UCSD-AML1 (cell line): ENCODE measurements at regions not wholly inside any gene's neighbourhood (a gene's known extent, or its start where the extent isn't known, plus 50 kb on each side); places are given as distances from the start of the nearest gene placed in this dataset.

ENCODE experiments used
- DNase-seq: peaks from one replicate; lab custom pipeline; 2025; ENCODE audit not compliant: unreplicated experiment; lab: John Stamatoyannopoulos, UW

DNA sequence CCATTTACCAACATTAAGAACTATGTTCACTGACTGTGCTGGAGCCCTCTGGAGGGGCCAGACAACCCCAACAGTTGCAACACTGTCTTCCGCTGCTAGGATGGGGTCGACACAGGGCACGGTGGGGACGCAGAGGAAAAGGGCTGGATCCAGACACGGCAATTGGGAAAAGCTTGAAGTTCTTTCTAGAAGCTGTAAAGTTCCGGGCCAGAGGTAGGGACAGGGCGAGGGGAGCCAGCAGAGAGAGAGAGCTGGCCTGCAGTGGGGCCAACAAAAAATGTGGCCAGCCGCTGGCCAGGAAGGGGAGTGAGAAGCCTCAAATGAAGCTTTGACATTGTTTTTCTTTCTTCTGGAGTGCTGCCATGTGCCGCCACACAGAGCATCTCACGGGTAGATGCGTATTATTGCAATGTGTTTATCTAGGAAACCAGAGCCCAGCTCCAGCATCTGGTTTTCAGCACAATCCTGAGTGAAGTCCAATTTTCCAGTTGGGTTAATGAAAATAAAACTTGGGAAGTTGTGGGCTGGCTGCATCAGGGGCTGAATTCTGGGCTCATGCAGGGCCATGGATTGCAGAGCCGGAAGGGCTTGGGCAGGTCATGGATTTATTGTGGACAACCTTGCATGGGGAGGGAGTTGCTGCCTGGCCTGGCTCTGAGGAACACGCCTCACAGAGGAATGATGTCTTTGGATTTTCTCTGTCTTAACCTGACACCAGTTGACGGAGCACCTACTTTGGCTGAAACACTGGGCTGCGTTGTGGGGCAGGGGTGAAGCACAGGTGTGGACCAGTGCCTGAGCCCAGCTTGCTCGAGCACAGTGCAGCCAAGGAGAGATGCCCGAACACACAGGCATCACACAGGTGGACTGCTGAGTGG lies 67.6 kb upstream of the AMPD3 start:
- DNase-seq = no peak

- no peak for DNase-seq
Observed at GRCh38 chr11:10388101-10388500, 67.0 kb upstream of the AMPD3 start.

GRCh38 chr11:10388574-10388973 lies 66.5 kb upstream of the AMPD3 start:
- no peak for DNase-seq

- DNase-seq = no peak
Observed at GRCh38 chr11:10390375-10390774, 64.7 kb upstream of the AMPD3 start.

- DNase-seq = no peak
Observed at GRCh38 chr11:10392095-10393079, 62.7 kb upstream of the AMPD3 start.

- no peak for DNase-seq
Observed at GRCh38 chr11:10394229-10395101, 60.6 kb upstream of the AMPD3 start.

DNA sequence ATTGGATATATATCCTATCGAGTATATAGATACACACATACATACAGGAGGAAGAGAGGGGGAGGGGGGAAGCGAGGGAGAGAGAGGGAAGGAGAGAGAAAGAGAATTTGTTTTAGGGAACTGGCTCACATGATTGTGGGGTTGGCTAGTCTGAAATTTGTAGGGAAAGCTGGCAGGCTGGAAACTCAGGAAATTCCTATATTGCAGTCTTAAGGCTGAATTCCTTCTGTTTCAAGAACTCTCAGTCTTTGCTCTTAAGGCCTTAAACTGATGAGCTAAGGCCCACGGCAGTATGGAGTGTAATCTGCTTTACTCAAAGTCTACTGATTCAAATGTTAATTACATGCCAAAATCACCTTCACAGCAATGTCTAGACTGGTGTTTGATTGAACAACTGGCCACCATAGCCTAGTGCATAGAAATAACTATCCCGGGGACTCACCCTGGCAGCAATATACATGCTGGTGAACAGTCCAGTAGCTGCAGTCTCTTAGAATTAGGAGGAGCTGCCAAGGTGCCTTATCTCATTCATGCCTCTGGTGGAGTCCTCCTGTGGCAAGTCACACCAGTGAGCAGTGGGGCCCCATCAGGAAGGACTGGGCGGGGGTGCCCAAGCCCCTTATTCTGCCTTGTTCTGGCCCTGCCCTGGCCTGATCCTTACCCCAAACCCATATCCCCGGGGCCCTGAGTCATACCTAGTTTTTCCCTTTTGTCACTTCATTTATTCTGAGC lies 59.7 kb upstream of the AMPD3 start:
- no peak for DNase-seq

DNA sequence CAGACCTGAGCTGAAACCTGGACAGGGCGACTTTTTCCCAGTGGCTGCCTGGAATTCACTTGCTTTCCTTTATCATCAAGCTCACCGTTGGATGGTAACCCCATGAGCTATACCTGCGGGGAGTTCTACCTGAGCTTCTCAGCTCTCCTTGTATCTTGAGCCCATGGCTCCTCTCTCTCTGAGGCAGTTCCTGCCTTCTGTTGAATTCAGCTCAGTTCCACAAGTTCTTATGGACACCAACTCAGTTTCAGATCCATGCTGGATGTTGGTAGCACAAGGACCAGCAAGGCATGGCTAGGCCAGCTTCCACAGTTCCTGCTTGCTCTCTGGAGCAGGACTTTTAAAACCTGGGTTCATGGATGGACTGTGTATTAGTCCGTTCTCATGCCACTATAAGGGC lies 58.3 kb upstream of the AMPD3 start:
- DNase-seq = no peak

DNA sequence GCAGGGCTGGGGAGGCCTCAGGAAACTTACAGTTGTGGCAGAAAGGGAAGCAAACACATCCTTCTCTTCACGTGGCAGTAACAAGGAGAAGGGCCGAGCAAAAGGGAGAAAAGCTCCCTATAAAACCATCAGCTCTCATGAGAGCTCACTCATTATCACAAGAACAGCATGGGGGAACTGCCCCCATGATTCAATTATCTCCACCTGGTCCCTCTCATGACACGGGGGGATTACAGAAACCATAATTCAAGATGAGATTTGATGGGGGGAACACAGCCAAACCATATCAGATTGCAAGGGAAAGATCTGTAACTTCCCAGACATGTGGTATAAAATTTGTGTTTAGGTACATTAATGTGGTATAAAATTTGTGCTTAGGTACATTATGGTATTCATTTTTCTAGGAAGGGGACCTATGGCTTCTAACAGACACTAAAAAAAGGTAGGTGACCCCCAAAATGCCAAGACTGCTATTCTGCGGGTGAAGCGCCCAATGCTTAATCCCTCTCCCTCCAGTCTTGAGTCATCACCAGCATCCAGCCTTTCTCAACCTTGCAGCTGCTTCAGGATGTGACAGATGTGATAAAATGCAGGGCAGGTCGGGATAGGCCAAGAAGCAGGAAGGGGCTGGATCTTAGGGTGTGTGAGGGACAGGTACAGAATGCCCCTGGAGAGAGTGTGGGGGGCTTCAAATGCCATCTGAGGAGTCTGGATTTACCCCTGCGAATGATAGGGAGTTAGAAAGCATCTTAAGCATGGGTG lies 57.7 kb upstream of the AMPD3 start:
- no peak for DNase-seq

GRCh38 chr11:10398525-10398924 lies 56.5 kb upstream of the AMPD3 start:
- DNase-seq = peak; percentile 53

GRCh38 chr11:10400856-10401255 lies 54.2 kb upstream of the AMPD3 start:
- DNase-seq = no peak

GRCh38 chr11:10401256-10401655 lies 53.8 kb upstream of the AMPD3 start:
- DNase-seq = no peak

- DNase-seq = no peak
Observed at GRCh38 chr11:10401696-10402392, 53.2 kb upstream of the AMPD3 start.
